Astrocyte (in vitro differentiated cells and primary cell): ENCODE measurements at regions not wholly inside any gene's neighbourhood (a gene's known extent, or its start where the extent isn't known, plus 50 kb on each side); places are given as distances from the start of the nearest gene placed in this dataset.

ENCODE experiments used
- DNase-seq: peaks from one replicate; pipeline ENCODE4 v3.0.0-alpha.2; 2010; ENCODE audit warnings: low read depth
- FAIRE-seq: peaks from 2 replicates; lab custom pipeline; 2011; peaks lifted over from hg19 to GRCh38; lab: Jason Lieb, UNC
- H2AFZ ChIP-seq: 2 replicates; pipeline ENCODE4 v1.6.0; 2012; ENCODE audit warnings: low read depth, low read length, inconsistent platforms
- H3K27ac ChIP-seq: 2 replicates; pipeline ENCODE4 v1.5.1; 2011; ENCODE audit warnings: low read depth, low read length, inconsistent platforms
- H3K27me3 ChIP-seq: 2 replicates; pipeline ENCODE4 v1.6.0; 2011; ENCODE audit warnings: low read length, inconsistent platforms; ENCODE audit not compliant: insufficient read depth
- H3K36me3 ChIP-seq: 2 replicates; pipeline ENCODE4 v1.5.1; 2011; ENCODE audit warnings: low read length, inconsistent platforms; ENCODE audit not compliant: insufficient read depth
- H3K4me1 ChIP-seq: 2 replicates; pipeline ENCODE4 v1.5.1; 2011; ENCODE audit warnings: low read length, inconsistent platforms; ENCODE audit not compliant: insufficient read depth
- H3K4me2 ChIP-seq: 2 replicates; pipeline ENCODE4 v1.6.0; 2012; ENCODE audit warnings: low read length, inconsistent platforms
- H3K4me3 ChIP-seq: 2 replicates; pipeline ENCODE4 v1.5.1; 2011; ENCODE audit warnings: low read depth, mild to moderate bottlenecking, low read length, inconsistent platforms; ENCODE audit not compliant: insufficient read depth
- H3K79me2 ChIP-seq: 2 replicates; pipeline ENCODE4 v1.6.0; 2012; ENCODE audit warnings: mild to moderate bottlenecking, low read length, inconsistent platforms; ENCODE audit not compliant: insufficient read depth
- H3K9ac ChIP-seq: 2 replicates; pipeline ENCODE4 v1.6.0; 2012; ENCODE audit warnings: mild to moderate bottlenecking, low read length, inconsistent platforms
- H3K9me3 ChIP-seq: 2 replicates; pipeline ENCODE4 v1.5.1; 2012; ENCODE audit warnings: low read depth, mild to moderate bottlenecking, low read length, inconsistent platforms; ENCODE audit not compliant: insufficient read depth
- H4K20me1 ChIP-seq: 2 replicates; pipeline ENCODE4 v1.6.0; 2012; ENCODE audit warnings: low read length, inconsistent platforms; ENCODE audit not compliant: insufficient read depth
- H3K27ac Mint-ChIP-seq: one replicate; pipeline ENCODE4 v1.8.0; 2021; ENCODE audit warnings: mild to moderate bottlenecking, mixed read lengths; ENCODE audit not compliant: unreplicated experiment
- H3K27me3 Mint-ChIP-seq: one replicate; pipeline ENCODE4 v1.8.0; 2021; ENCODE audit warnings: low read depth, mixed read lengths; ENCODE audit not compliant: unreplicated experiment
- H3K36me3 Mint-ChIP-seq: one replicate; pipeline ENCODE4 v1.8.0; 2021; ENCODE audit warnings: low read depth, mixed read lengths; ENCODE audit not compliant: unreplicated experiment
- H3K4me1 Mint-ChIP-seq: one replicate; pipeline ENCODE4 v1.8.0; 2021; ENCODE audit warnings: low read depth, mixed read lengths; ENCODE audit not compliant: unreplicated experiment
- H3K4me3 Mint-ChIP-seq: one replicate; pipeline ENCODE4 v1.8.0; 2021; ENCODE audit warnings: mild to moderate bottlenecking, moderate library complexity, mixed read lengths; ENCODE audit not compliant: unreplicated experiment
- H3K9me3 Mint-ChIP-seq: one replicate; pipeline ENCODE4 v1.8.0; 2021; ENCODE audit warnings: mild to moderate bottlenecking, mixed read lengths; ENCODE audit not compliant: unreplicated experiment
- EZH2 ChIP-seq: IDR thresholded peaks from 2 replicates; pipeline ENCODE4 v1.6.1; 2012; ENCODE audit warnings: mild to moderate bottlenecking, low read length, inconsistent platforms; ENCODE audit not compliant: insufficient read depth
- TF ChIP-seq, protein P1 (sequence below): IDR thresholded peaks from 2 replicates; pipeline ENCODE4 v1.5.1; 2011; ENCODE audit warnings: low read depth, mild to moderate bottlenecking, inconsistent platforms, low read length, moderate library complexity; ENCODE audit not compliant: insufficient read depth

DNA sequence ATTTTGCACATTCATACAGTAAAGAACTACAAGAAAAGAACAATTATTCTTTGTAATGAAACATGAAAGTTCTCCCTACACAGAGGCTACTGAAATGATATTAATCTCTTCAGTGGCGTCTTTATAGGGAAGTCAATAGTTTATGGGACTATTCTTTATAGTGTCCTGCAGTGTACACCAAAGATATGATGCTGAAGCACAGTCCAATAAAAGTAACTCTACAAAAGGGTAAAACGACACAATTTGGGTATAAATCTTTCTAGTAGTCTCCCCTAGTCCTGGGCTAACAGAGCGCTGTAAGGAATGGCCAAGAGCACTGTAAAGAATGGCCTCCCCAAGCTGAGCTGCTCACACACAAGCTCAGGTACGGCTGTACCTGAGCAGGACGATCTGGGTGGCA lies 101.1 kb upstream of the FUNDC1 start:
- Histone ChIP-seq H3K27me3 (no peaks in the 10 kb centered on the region), H3K4me3 (no peak overlapping the region), H2AFZ (no peak overlapping the region), H3K4me2 (no peak overlapping the region), H3K4me1 (no peaks in the 10 kb centered on the region), H3K36me3 (no peaks in the 10 kb centered on the region), H3K9ac (no peak overlapping the region), H3K79me2 (no peaks in the 10 kb centered on the region), H3K9me3 (no peaks in the 10 kb centered on the region), H3K27ac (no peak overlapping the region), H4K20me1 (no peaks in the 10 kb centered on the region)
- Mint-ChIP-seq H3K4me1 (no peaks in the 10 kb centered on the region), H3K9me3 (no peaks in the 10 kb centered on the region), H3K4me3 (no peak overlapping the region), H3K27ac (no peak overlapping the region), H3K27me3 (no peaks in the 10 kb centered on the region), H3K36me3 (no peaks in the 10 kb centered on the region)
- DNase-seq (no peak), FAIRE-seq (no peak)
- TF ChIP-seq, protein P1, sequence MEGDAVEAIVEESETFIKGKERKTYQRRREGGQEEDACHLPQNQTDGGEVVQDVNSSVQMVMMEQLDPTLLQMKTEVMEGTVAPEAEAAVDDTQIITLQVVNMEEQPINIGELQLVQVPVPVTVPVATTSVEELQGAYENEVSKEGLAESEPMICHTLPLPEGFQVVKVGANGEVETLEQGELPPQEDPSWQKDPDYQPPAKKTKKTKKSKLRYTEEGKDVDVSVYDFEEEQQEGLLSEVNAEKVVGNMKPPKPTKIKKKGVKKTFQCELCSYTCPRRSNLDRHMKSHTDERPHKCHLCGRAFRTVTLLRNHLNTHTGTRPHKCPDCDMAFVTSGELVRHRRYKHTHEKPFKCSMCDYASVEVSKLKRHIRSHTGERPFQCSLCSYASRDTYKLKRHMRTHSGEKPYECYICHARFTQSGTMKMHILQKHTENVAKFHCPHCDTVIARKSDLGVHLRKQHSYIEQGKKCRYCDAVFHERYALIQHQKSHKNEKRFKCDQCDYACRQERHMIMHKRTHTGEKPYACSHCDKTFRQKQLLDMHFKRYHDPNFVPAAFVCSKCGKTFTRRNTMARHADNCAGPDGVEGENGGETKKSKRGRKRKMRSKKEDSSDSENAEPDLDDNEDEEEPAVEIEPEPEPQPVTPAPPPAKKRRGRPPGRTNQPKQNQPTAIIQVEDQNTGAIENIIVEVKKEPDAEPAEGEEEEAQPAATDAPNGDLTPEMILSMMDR = no peak
- no peak for TF ChIP-seq EZH2

DNA sequence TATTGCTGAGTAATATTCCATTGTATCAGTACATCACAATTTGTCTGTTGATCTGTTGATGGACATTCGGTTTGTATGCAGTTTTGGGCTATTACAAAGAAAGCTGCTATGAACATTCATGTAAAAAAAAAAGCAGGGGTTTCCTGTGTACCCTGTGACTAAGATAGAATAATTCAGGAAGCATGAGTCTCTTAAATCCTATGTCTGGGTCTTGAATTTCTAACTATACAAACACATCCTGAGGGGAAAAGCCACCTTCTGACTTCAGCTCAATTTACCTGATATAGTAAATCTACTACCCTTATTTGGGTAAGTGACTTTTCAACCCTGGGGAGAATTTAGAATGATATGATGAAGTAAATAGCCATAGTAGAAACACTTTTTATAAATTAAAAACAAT lies 94.6 kb upstream of the FUNDC1 start:
- no peak overlapping the region for H3K9ac ChIP-seq
- H3K4me3 ChIP-seq = no peak overlapping the region
- no peak for FAIRE-seq
- DNase-seq = no peak
- Mint-ChIP-seq H3K27ac (no peak overlapping the region), H3K27me3 (no peaks in the 10 kb centered on the region), H3K9me3 (no peaks in the 10 kb centered on the region), H3K36me3 (no peaks in the 10 kb centered on the region), H3K4me1 (no peaks in the 10 kb centered on the region), H3K4me3 (no peak overlapping the region)
- H3K79me2 ChIP-seq = no peaks in the 10 kb centered on the region
- TF ChIP-seq, protein P1 = no peak
- no peak for TF ChIP-seq EZH2
- H3K36me3 ChIP-seq = no peaks in the 10 kb centered on the region
- no peaks in the 10 kb centered on the region for H4K20me1 ChIP-seq
- no peak overlapping the region for H2AFZ ChIP-seq
- H3K4me2 ChIP-seq = no peak overlapping the region
- H3K27ac ChIP-seq = no peak overlapping the region
- H3K27me3 ChIP-seq = no peaks in the 10 kb centered on the region
- no peaks in the 10 kb centered on the region for H3K9me3 ChIP-seq
- H3K4me1 ChIP-seq = no peaks in the 10 kb centered on the region

DNA sequence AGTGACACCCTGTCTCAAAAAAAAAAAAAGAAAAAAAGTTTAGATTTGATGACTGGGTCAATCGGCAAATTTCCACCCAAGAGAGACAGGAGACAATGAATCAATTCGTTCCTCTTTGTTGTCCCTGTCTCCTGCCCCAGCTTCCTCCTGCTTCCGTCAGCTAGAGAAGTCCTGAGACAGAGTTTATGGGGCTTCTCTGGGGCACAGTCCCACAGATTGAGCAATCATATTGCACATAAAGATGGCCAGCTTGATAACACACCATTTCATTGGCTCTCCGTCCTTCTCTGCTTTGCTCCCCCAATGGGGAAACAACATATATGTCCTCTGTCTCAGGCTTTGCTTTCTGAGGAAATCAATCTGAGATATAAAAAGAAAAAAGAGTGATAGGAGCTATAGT lies 78.4 kb upstream of the FUNDC1 start:
- no peak for DNase-seq
- TF ChIP-seq, protein P1 = no peak
- TF ChIP-seq EZH2 = no peak

More for the DNA sequence above, 78.4 kb upstream of the FUNDC1 start:
- Mint-ChIP-seq H3K4me3 (no peak overlapping the region), H3K27me3 (no peaks in the 10 kb centered on the region), H3K36me3 (no peaks in the 10 kb centered on the region), H3K9me3 (no peaks in the 10 kb centered on the region), H3K27ac (no peak overlapping the region), H3K4me1 (no peaks in the 10 kb centered on the region)
- Histone ChIP-seq H4K20me1 (no peaks in the 10 kb centered on the region), H2AFZ (no peak overlapping the region), H3K4me1 (no peaks in the 10 kb centered on the region), H3K9ac (no peak overlapping the region), H3K27ac (no peak overlapping the region), H3K27me3 (no peaks in the 10 kb centered on the region), H3K4me2 (no peak overlapping the region), H3K36me3 (no peaks in the 10 kb centered on the region), H3K9me3 (no peaks in the 10 kb centered on the region), H3K4me3 (no peak overlapping the region), H3K79me2 (no peaks in the 10 kb centered on the region)
- FAIRE-seq = no peak
